Cardiac muscle cell (in vitro differentiated cells and primary cell): ENCODE measurements at regions not wholly inside any gene's neighbourhood (a gene's known extent, or its start where the extent isn't known, plus 50 kb on each side); places are given as distances from the start of the nearest gene placed in this dataset.

Experiments
- DNase-seq, 2 donors: peaks; one replicate each; pipeline versions ENCODE4 v3.0.0 to v3.0.0-alpha.2; 2010 to 2017; ENCODE audit warnings: low read depth in 1 of 2, low spot score in 1 of 2
- H3K27ac ChIP-seq: fragments of 200-600 bp; sonication (generic); 2 replicates; pipeline ENCODE4 v1.5.1; 2016
- H3K27me3 ChIP-seq: fragments of 200-600 bp; sonication (generic); 2 replicates; pipeline ENCODE4 v1.6.0; 2016; ENCODE audit warnings: control low read depth
- H3K36me3 ChIP-seq: fragments of 200-600 bp; sonication (generic); 2 replicates; pipeline ENCODE4 v1.5.1; 2016; ENCODE audit warnings: control low read depth
- H3K4me1 ChIP-seq: fragments of 200-600 bp; sonication (generic); 2 replicates; pipeline ENCODE4 v1.8.1; 2017; ENCODE audit warnings: low read depth, mild to moderate bottlenecking, mixed run types
- H3K4me3 ChIP-seq: fragments of 200-600 bp; sonication (generic); 2 replicates; pipeline ENCODE4 v1.5.1; 2016; ENCODE audit warnings: mild to moderate bottlenecking
- H3K9me3 ChIP-seq: fragments of 200-600 bp; sonication (generic); 2 replicates; pipeline ENCODE4 v1.5.1; 2017; ENCODE audit warnings: low read depth, mild to moderate bottlenecking, control low read depth
- TF ChIP-seq, protein P1 (sequence below): IDR thresholded peaks from 2 replicates; pipeline ENCODE4 v1.5.1; 2012; ENCODE audit warnings: low read depth, mild to moderate bottlenecking, low read length

DNA sequence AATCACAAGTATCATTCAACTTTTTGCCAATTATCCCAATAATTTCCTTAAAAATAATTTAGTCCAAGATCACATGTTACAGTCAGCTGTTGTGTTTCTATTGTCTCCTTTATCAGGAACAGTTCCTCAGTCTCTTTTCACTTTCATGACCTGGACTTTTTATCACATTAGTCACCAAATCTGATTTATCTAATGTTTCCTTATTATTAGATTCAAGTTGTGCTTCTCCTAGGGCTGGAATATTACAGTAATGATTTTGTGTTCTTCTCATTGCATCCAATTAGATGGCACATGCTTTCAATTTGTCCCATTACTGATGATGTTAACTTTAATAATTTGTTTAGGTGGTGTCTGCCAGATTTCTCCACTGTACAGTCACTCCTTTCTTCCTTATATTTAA lies 66.3 kb upstream of the DCBLD2 start:
- H3K27ac ChIP-seq, result no peak overlapping the region
- no peaks in the 10 kb centered on the region for H3K36me3 ChIP-seq
- H3K27me3 ChIP-seq, result no peaks in the 10 kb centered on the region
- H3K9me3 ChIP-seq, result no peaks in the 10 kb centered on the region
- no peak overlapping the region for H3K4me3 ChIP-seq
- TF ChIP-seq, protein P1, sequence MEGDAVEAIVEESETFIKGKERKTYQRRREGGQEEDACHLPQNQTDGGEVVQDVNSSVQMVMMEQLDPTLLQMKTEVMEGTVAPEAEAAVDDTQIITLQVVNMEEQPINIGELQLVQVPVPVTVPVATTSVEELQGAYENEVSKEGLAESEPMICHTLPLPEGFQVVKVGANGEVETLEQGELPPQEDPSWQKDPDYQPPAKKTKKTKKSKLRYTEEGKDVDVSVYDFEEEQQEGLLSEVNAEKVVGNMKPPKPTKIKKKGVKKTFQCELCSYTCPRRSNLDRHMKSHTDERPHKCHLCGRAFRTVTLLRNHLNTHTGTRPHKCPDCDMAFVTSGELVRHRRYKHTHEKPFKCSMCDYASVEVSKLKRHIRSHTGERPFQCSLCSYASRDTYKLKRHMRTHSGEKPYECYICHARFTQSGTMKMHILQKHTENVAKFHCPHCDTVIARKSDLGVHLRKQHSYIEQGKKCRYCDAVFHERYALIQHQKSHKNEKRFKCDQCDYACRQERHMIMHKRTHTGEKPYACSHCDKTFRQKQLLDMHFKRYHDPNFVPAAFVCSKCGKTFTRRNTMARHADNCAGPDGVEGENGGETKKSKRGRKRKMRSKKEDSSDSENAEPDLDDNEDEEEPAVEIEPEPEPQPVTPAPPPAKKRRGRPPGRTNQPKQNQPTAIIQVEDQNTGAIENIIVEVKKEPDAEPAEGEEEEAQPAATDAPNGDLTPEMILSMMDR, result no peak
- no peaks in the 10 kb centered on the region for H3K4me1 ChIP-seq
- DNase-seq, result no peak

DNA sequence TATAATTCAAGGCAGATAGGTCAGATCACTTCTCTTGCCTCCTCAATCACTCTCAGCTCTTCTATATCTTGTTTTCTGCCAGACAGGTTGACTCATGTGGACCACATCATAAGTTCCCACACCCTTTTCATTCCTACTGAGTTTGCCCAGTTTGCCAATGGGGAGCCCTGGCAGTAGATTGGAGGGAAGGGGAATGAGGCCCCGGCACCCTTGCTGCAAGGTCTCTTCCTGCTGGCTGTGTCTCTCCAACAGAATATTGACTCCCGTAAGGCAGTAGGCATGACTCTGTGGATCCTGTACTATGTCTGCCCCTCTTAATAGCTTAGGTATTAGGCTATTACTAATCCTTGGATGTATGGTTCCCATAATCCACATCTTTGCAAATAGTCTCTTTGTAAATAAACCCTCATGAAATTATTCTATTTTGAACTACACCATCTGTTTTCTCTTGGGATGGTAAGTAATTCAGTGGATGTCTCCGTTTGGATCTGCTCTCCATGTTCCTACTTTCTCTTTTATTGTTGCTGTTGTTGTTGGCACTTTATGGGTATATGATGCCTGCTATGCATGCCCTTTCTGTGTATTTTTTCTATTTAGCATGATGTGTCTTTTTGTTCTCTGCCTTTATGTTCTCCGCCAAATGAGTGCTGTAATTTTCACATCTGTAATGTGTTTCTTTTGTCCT lies 65.5 kb upstream of the DCBLD2 start:
- H3K36me3 ChIP-seq, result no peaks in the 10 kb centered on the region
- no peaks in the 10 kb centered on the region for H3K27me3 ChIP-seq
- H3K9me3 ChIP-seq, result no peaks in the 10 kb centered on the region
- no peak for DNase-seq
- H3K4me1 ChIP-seq, result no peaks in the 10 kb centered on the region
- no peak overlapping the region for H3K27ac ChIP-seq
- no peak overlapping the region for H3K4me3 ChIP-seq
- TF ChIP-seq, protein P1, result no peak

DNA sequence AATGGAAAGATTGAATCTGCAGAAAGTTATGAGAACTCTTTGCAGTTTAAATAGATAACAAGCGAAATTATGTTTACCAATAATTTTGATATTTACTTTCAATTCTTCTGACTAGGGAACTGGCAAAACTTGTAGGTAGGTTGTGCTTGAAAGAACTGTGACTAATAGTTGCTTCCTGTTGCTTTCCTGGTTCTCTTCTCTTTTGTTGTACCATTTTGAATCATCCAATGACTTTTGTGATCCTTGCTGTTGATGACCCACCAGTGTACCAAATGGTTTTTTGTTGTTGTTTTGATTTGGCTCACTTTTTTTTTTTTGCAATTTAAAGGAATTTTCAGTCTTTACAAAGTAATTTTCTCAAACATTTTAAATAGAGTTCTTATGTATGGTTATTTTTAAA lies 64.9 kb upstream of the DCBLD2 start:
- Histone ChIP-seq H3K36me3 (no peaks in the 10 kb centered on the region), H3K27me3 (no peaks in the 10 kb centered on the region), H3K9me3 (no peaks in the 10 kb centered on the region), H3K4me1 (no peaks in the 10 kb centered on the region), H3K4me3 (no peak overlapping the region), H3K27ac (no peak overlapping the region)
- TF ChIP-seq, protein P1, result no peak
- DNase-seq, result no peak

- Histone ChIP-seq H3K27ac (no peak overlapping the region), H3K27me3 (no peaks in the 10 kb centered on the region), H3K4me3 (no peak overlapping the region), H3K36me3 (no peaks in the 10 kb centered on the region), H3K9me3 (no peaks in the 10 kb centered on the region), H3K4me1 (no peaks in the 10 kb centered on the region)
- TF ChIP-seq, protein P1, result no peak
- no peak for DNase-seq
These were observed 63.3 kb upstream of the DCBLD2 start for GRCh38 chr3:98964784-98965183.

DNA sequence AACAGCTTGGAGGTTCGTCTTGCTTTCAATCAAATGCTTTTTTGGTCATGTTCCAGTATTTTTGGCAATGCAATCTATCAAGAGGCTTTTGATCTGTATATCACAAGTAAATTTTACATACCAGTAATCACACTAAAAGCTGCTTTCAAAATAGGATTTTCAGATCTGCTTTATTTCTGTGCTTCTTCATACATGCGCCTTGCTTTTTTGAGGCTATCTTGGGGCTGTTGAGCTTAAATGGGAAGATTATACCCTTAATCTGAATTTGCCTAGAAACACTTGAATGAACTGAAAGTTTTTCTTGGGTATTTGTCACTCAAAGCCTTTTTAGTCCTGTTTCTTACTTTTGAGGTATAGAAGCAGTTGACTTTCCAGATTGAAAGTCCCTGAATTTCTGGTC lies 62.1 kb upstream of the DCBLD2 start:
- Histone ChIP-seq H3K4me1 (no peaks in the 10 kb centered on the region), H3K27ac (no peak overlapping the region), H3K9me3 (no peaks in the 10 kb centered on the region), H3K4me3 (no peak overlapping the region), H3K27me3 (no peaks in the 10 kb centered on the region), H3K36me3 (no peaks in the 10 kb centered on the region)
- TF ChIP-seq, protein P1, result no peak
- DNase-seq, result no peak
